Osteocyte (in vitro differentiated cells): ENCODE measurements at regions not wholly inside any gene's neighbourhood (a gene's known extent, or its start where the extent isn't known, plus 50 kb on each side); places are given as distances from the start of the nearest gene placed in this dataset.

Experiments
- DNase-seq: peaks from one replicate; pipeline ENCODE4 v3.0.0; 2021; ENCODE audit warnings: mixed read lengths; ENCODE audit not compliant: unreplicated experiment; ENCODE audit errors: extremely low spot score
- H3K27ac Mint-ChIP-seq: one replicate; pipeline ENCODE4 v1.8.0; 2021; ENCODE audit warnings: mild to moderate bottlenecking, mixed read lengths; ENCODE audit not compliant: unreplicated experiment
- H3K27me3 Mint-ChIP-seq: one replicate; pipeline ENCODE4 v1.8.0; 2021; ENCODE audit warnings: mixed read lengths; ENCODE audit not compliant: unreplicated experiment
- H3K36me3 Mint-ChIP-seq: one replicate; pipeline ENCODE4 v1.8.0; 2021; ENCODE audit warnings: mixed read lengths; ENCODE audit not compliant: unreplicated experiment
- H3K4me1 Mint-ChIP-seq: one replicate; pipeline ENCODE4 v1.8.0; 2021; ENCODE audit warnings: mixed read lengths; ENCODE audit not compliant: unreplicated experiment
- H3K4me3 Mint-ChIP-seq: one replicate; pipeline ENCODE4 v1.8.0; 2021; ENCODE audit warnings: mild to moderate bottlenecking, moderate library complexity, mixed read lengths; ENCODE audit not compliant: unreplicated experiment
- H3K9me3 Mint-ChIP-seq: one replicate; pipeline ENCODE4 v1.8.0; 2021; ENCODE audit warnings: mixed read lengths; ENCODE audit not compliant: unreplicated experiment
- CTCF ChIP-seq: fragments of 200-600 bp; sonication (generic); IDR thresholded peaks from 2 replicates; pipeline ENCODE4 v1.5.0; 2021; ENCODE audit warnings: antibody characterized with exemption, mild to moderate bottlenecking, moderate library complexity

- TF ChIP-seq CTCF = no peak
- no peaks in the 10 kb centered on the region for H3K9me3 Mint-ChIP-seq
- no peak overlapping the region for H3K27ac Mint-ChIP-seq
- no peaks in the 10 kb centered on the region for H3K36me3 Mint-ChIP-seq
- peaks cover 5% of the 10 kb centered on the region for H3K27me3 Mint-ChIP-seq
- H3K4me3 Mint-ChIP-seq = no peak overlapping the region
- H3K4me1 Mint-ChIP-seq = no peaks in the 10 kb centered on the region
- DNase-seq = peak; percentile 32
Observed at GRCh38 chr5:133665571-133665970, 53.2 kb upstream of the FSTL4 start.

DNA sequence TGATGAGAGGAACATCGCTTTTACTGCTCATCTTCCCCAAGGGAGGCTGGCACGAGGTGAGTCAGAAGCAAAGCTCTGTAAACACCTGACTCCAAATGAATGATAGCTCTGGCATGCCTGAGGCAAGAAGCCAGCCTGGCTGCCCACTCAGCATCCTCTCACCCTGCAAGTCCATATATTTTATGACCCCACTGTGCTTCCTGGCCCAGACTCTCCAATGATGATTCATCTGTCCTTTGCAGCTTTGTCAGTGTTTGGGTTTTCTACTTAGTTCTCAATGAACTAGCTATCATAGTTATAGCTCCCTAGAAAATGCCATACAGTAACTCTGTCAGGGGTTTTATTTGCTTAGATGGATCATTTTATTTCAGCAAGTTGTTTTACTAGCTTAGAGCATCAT is 52.1 kb upstream of the FSTL4 start:
- H3K36me3 Mint-ChIP-seq = no peaks in the 10 kb centered on the region
- no peak for TF ChIP-seq CTCF
- H3K27ac Mint-ChIP-seq = no peak overlapping the region
- no peaks in the 10 kb centered on the region for H3K9me3 Mint-ChIP-seq
- DNase-seq = no peak
- H3K4me3 Mint-ChIP-seq = no peak overlapping the region
- peaks cover 5% of the 10 kb centered on the region for H3K27me3 Mint-ChIP-seq
- no peaks in the 10 kb centered on the region for H3K4me1 Mint-ChIP-seq

DNA sequence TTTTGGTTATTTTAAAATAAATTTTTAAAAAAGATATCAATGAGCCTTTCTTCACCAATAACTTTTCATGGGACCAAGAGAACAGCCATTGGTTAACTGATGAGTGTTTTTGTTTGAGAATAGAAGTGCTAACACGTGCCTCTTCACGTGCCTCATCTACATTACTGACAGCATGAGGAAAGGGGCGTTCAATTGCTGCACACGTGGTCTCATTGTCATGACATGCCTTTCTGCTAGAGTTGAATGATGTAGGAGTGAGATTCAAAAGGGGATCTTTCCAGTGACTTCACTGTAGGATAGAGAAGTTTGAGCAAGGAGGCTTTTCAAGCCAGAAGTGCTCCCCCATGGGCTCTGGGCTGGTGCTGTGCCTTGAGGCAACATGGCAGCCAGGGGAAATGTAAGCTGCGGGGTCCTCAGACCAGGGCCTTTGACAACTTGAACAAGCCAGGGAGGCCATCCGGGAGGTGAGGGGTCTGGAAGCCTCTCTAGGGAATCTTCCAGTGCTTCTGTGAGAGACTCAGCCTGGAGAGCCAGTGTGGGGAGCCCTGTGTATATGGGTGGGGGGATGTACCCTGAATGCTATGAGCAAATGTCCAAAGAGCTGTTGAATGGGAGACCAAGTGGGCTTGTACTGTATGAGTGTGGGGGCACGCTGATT is 51.2 kb upstream of the FSTL4 start:
- Mint-ChIP-seq H3K36me3 (no peaks in the 10 kb centered on the region), H3K4me1 (no peaks in the 10 kb centered on the region), H3K27ac (no peak overlapping the region), H3K9me3 (no peaks in the 10 kb centered on the region), H3K4me3 (no peak overlapping the region), H3K27me3 (peaks cover 8% of the 10 kb centered on the region)
- DNase-seq = peak; percentile 71
- TF ChIP-seq CTCF = no peak

- DNase-seq = peak; percentile 68
- TF ChIP-seq CTCF = no peak
- H3K27me3 Mint-ChIP-seq = peaks cover 11% of the 10 kb centered on the region
- no peak overlapping the region for H3K27ac Mint-ChIP-seq
- no peaks in the 10 kb centered on the region for H3K4me1 Mint-ChIP-seq
- H3K4me3 Mint-ChIP-seq = no peak overlapping the region
- no peaks in the 10 kb centered on the region for H3K36me3 Mint-ChIP-seq
- H3K9me3 Mint-ChIP-seq = no peaks in the 10 kb centered on the region
Observed at GRCh38 chr5:133662578-133662977, 50.2 kb upstream of the FSTL4 start.
